DMS53 treated with DMSO at 0.1 percent for 48 hours (cell line): ENCODE measurements at regions not wholly inside any gene's neighbourhood (a gene's known extent, or its start where the extent isn't known, plus 50 kb on each side); places are given as distances from the start of the nearest gene placed in this dataset.
"Not testable (repeated sequence)": the region's sequence is repeated elsewhere in the genome, so short reads cannot be mapped to it uniquely, and the experiment has no call there.

Source experiments
- DNase-seq: peaks from one replicate; lab custom pipeline; 2025; ENCODE audit not compliant: unreplicated experiment; lab: John Stamatoyannopoulos, UW

DNA sequence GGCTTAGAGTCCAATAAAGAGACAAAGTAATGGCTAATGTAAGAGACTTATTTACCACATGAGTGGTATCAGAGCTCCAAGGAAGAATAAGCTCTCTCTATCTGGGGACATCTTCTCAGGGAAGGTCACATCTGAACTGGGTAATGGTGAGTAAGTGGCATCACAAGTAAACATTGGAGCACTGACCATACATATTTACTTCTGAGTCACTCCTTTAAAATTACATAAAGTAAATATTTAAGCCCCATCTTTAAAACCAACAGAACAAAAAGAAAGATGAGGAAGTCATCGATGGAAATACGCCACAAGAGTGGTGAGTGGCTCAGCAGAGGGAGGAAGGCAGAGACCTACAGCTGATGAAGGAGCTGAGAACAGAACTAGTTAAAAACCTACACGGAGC lies 159.9 kb downstream of the DUSP6 start:
- DNase-seq, result peak; percentile 93

GRCh38 chr12:89191597-89191996 lies 160.7 kb downstream of the DUSP6 start:
- not testable (repeated sequence) for DNase-seq

GRCh38 chr12:89189448-89189847 lies 162.9 kb downstream of the DUSP6 start:
- no peak for DNase-seq

DNA sequence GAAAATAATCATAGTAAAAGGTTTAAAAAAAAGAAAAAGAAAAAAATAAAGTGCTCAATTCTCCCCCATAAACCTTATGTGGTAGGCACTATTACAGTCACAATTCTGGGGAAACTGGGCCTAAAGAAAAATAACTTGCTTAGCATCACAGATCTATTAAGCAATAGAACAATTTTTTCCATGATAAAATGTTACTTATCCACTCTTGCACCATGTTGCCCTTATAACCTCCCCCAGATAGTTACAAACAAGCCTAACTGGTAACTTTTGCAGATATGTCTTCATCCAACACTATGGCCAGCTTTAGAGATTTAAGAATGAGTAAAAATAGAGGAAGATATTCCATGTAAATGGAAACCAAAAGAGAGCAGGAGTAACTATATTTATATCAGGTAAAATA lies 164.8 kb downstream of the DUSP6 start:
- no peak for DNase-seq

- DNase-seq, result no peak
Observed at GRCh38 chr12:89185889-89186288, 166.4 kb downstream of the DUSP6 start.

DNA sequence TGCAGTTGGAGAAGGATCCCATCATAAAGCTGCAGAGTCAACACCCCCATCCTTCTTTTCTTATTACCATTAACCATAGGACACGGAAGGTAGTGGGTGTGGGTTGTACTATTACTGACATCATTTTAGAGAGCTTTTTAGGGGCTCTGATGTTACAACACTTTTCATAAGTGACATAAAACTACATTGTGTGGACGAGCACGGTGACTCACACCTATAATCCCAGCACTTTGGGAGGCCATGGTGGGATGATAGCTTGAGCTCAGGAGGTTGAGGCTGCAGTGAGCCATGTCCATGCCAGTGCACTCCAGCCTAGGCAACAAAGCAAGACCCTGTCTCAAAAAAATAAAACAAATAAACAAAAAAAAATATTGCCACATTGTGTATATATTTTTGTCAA lies 167.1 kb downstream of the DUSP6 start:
- no peak for DNase-seq

DNA sequence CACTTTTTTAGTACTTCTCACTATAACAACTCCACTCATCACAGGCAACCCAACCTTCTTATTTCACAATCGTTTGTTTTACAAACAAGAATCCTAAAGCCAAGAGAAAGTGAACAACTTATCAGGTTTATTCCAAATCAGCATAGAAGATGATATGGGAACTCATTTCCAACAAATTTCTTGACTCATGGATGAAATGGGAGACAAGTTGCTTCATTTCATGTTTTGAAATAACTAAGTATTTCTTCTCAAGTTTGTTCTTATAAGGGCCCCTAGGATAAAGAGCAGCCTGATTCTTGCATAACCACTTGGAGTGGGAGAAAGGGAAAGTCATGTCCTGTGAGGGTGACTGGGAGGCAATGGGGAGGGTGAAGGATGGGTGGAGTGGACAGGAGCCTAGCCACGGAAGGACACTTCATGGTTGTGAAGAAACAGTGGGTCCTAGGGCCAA lies 168.3 kb downstream of the DUSP6 start:
- DNase-seq, result no peak

DNA sequence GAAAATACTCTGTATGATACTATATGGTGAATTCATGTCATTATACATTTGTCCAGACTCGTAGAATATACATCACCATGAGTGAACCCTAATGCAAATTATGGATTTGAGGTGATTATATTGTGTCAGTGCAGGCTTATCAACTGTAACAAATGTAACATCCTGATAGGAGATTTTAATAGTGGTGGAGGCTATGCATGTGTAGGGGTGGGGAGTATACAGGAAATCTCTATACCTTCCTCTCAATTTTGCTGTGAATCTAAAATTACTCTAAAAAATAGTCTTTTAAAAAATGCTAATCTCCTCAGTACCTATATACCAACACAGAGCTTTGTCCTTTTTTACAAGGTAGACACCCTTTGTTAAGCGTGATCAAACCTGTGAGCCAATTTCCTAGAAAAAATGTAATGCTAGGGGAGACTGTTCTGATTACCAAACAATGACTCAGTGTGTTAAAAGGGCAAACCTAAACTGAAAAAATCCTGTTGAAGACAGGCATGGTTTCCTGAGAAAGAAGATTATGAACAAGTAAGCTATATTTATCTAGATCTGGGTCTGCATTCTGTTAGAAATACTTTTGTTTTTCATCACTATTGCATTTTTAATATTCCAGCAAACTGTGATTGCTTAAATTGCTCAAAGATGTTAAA lies 170.9 kb downstream of the DUSP6 start:
- peak; percentile 69 for DNase-seq

DNA sequence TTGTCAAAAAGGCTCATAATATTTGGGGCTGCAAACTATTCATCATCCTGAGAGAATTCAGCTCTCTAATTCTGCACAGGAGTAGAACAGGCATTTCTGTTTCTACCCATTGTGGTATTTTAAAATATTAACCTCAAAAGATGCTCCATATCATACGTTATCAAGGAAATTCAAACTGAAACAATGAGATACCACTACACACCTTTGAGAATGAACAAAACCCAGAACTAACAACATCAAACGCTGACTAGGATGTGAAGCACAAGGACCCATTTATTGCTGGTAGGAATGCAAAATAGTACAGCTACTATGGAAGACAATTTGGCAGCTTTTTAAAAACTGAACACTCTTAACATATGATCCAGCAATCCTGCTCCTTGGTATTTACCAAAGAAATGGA lies 171.8 kb downstream of the DUSP6 start:
- DNase-seq, result no peak

DNA sequence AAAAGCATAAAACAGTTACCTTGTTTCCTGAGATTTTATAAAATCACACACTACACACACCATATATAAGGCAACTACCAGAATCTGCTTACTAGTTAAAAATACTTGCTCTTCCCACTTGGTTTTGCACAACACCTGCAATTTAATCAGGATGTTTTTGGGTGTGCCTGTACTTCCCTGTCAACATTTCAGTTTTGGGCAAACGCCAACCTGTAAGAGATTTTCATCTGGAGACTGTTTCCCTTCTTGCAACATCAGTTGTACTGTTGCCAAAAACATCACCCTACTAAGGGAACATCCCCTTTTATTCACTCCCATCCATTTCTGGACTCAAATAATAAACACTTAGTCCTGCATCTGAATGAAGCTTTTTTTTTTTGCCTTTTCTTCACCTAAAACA lies 172.3 kb downstream of the DUSP6 start:
- DNase-seq, result no peak

GRCh38 chr12:89179245-89179644 lies 173.1 kb downstream of the DUSP6 start:
- DNase-seq, result peak; percentile 19

GRCh38 chr12:89177802-89178395 lies 174.4 kb downstream of the DUSP6 start:
- DNase-seq, result no peak

- no peak for DNase-seq
Observed at GRCh38 chr12:89176676-89177075, 175.6 kb downstream of the DUSP6 start.

GRCh38 chr12:89173678-89174077 lies 178.6 kb downstream of the DUSP6 start:
- DNase-seq, result no peak

- DNase-seq, result no peak
Observed at GRCh38 chr12:89173096-89173495, 179.2 kb downstream of the DUSP6 start.

GRCh38 chr12:89172224-89172623 lies 180.1 kb downstream of the DUSP6 start:
- no peak for DNase-seq

DNA sequence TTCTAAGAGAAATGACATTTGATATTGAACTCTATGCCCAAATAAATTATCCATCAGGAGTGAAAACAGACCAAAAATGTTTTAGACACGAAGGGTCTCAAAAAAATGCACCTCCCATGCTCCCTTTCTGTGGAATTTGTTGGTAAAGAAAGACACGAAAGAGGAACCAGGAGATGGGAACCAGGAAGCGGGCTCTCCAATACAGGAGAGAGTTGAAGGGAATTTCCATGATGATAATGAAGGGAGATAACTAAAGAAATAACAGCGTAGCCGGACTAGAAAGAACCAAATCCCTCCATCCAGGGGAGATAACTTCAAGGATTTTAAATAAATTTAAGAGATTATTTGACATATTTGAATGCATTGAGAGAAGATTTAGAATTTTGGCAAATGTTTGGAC lies 183.0 kb downstream of the DUSP6 start:
- no peak for DNase-seq

DNA sequence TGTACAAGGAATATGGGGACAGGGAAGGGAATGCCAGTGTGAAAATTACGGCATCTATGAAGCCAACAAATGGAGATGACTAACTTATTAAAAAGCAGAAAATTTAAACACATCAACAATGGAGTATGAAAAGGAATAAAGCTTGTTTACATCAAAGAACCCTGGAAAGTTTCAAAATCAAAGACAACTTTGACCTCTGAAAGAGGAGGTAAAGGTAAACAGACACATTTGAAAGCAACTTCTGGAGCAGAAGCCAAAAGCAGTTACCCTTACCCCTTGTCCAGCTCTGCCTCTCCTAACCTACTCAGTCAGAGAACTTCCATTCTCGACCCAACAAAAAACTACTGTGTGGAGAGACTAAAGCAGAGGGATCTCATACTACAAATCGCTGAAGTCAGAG lies 184.3 kb downstream of the DUSP6 start:
- no peak for DNase-seq

DNA sequence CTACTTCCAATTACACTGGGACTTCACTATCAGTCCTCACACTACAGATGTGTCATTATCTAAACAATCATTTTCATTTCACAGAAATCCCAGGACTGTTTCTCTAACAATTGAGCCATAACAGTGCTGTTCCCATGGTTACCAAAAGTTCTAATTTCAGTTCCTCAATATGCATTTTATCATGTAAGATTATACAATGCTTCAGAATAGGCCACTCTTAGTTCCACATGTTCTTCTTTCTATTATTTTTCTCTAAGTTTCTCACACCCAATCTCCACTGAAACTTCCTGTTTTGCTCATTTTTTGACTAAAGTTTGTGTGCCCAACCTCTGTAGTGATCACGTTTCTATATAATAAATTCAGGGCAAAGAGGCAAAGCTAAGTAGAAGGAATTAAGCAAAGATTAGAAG lies 185.8 kb downstream of the DUSP6 start:
- peak; percentile 30 for DNase-seq

- DNase-seq, result no peak
Observed at GRCh38 chr12:89166121-89166520, 186.2 kb downstream of the DUSP6 start.

DNA sequence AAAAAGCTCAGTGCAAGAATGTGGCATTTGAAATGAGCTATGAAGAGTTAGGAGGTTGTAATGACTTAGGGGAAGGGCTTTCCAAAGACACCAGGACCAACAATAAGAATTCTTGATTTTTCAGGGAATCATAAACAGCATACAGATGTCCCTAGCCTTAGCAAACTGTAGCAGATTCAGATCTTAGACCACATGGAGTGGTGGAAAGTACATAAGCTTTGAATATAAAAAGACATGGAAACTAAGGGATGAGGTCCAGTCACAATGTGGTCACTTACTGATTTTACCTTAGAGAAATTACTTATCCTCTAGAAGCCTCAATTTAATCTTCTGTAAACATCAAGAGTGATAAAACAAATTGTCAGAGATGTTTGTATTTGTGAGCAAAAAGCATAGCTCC lies 186.6 kb downstream of the DUSP6 start:
- DNase-seq, result no peak

GRCh38 chr12:89163918-89164317 lies 188.4 kb downstream of the DUSP6 start:
- peak; percentile 50 for DNase-seq
